Keratinocyte (primary cell): ENCODE measurements at regions not wholly inside any gene's neighbourhood (a gene's known extent, or its start where the extent isn't known, plus 50 kb on each side); places are given as distances from the start of the nearest gene placed in this dataset.

Source experiments
- DNase-seq: peaks from one replicate; pipeline ENCODE4 v3.0.0-alpha.2; 2011; ENCODE audit warnings: low read depth, missing footprints, low spot score
- FAIRE-seq: peaks from 2 replicates; lab custom pipeline; 2011; peaks lifted over from hg19 to GRCh38; lab: Jason Lieb, UNC
- H2AFZ ChIP-seq: 2 replicates; pipeline ENCODE4 v1.6.0; 2012; ENCODE audit warnings: low read length, control low read depth, inconsistent platforms; ENCODE audit not compliant: control insufficient read depth
- H3K27ac ChIP-seq: 2 replicates; pipeline ENCODE4 v1.5.1; 2011; ENCODE audit warnings: low read length; ENCODE audit not compliant: control insufficient read depth, insufficient read depth
- H3K27me3 ChIP-seq: 3 replicates; pipeline ENCODE4 v1.6.0; 2011; ENCODE audit warnings: low read length; ENCODE audit not compliant: control insufficient read depth, insufficient read depth; ENCODE audit errors: extremely low read depth
- H3K36me3 ChIP-seq, 2 experiments: 2 replicates in 1 of 2; 3 replicates in 1 of 2; pipeline ENCODE4 v1.5.1; 2011; ENCODE audit warnings: low read length in 2 of 2, mild to moderate bottlenecking in 1 of 2; ENCODE audit not compliant: control insufficient read depth in 2 of 2, insufficient read depth in 2 of 2; ENCODE audit errors: extremely low read depth in 1 of 2
- H3K4me1 ChIP-seq: 3 replicates; pipeline ENCODE4 v1.5.1; 2011; ENCODE audit warnings: low read length; ENCODE audit not compliant: control insufficient read depth, insufficient read depth; ENCODE audit errors: extremely low read depth
- H3K4me2 ChIP-seq: 3 replicates; pipeline ENCODE4 v1.6.0; 2011; ENCODE audit warnings: low read depth, low read length; ENCODE audit not compliant: control insufficient read depth, insufficient read depth; ENCODE audit errors: extremely low read depth
- H3K4me3 ChIP-seq, 3 experiments: fragments of 200-600 bp in 1 of 3; sonication (generic) in 1 of 3; 2 replicates in 2 of 3; 3 replicates in 1 of 3; pipeline ENCODE4 v1.5.1; 2011 to 2016; ENCODE audit warnings: low read length in 3 of 3, mild to moderate bottlenecking in 3 of 3, control low read depth in 2 of 3, inconsistent platforms in 1 of 3, low read depth in 1 of 3, mixed read lengths in 1 of 3, mixed run types in 1 of 3, moderate library complexity in 1 of 3; ENCODE audit not compliant: control insufficient read depth in 2 of 3, insufficient read depth in 2 of 3; ENCODE audit errors: extremely low read depth in 1 of 3
- H3K79me2 ChIP-seq: 2 replicates; pipeline ENCODE4 v1.6.0; 2012; ENCODE audit warnings: low read length; ENCODE audit not compliant: control insufficient read depth, insufficient read depth
- H3K9ac ChIP-seq: 3 replicates; pipeline ENCODE4 v1.6.0; 2011; ENCODE audit warnings: low read length; ENCODE audit not compliant: control insufficient read depth, insufficient read depth; ENCODE audit errors: extremely low read depth
- H3K9me1 ChIP-seq: 3 replicates; pipeline ENCODE4 v1.6.0; 2011; ENCODE audit warnings: low read length; ENCODE audit not compliant: control insufficient read depth, insufficient read depth; ENCODE audit errors: extremely low read depth
- H3K9me3 ChIP-seq: 2 replicates; pipeline ENCODE4 v1.5.1; 2012; ENCODE audit warnings: low read depth, low read length; ENCODE audit not compliant: control insufficient read depth
- H4K20me1 ChIP-seq: 3 replicates; pipeline ENCODE4 v1.6.0; 2011; ENCODE audit warnings: low read length; ENCODE audit not compliant: control insufficient read depth, insufficient read depth; ENCODE audit errors: extremely low read depth
- EZH2 ChIP-seq: IDR thresholded peaks from one replicate; pipeline ENCODE4 v1.6.1; 2012; ENCODE audit warnings: inconsistent platforms, mild to moderate bottlenecking, low read length, moderate library complexity
- dilution Hi-C: fragments of 300-500 bp; cut with MboI; formaldehyde crosslinking; loops from one replicate; pipeline ENCODE4 v1.7.0; 2020; ENCODE audit warnings: low sequenced_read_pairs; ENCODE audit not compliant: extremely low pct_ligation_motif_present
- TF ChIP-seq, protein P1 (sequence below), 3 experiments: IDR thresholded peaks in 1 of 3; conservative IDR thresholded peaks in 1 of 3; optimal IDR thresholded peaks in 1 of 3; 2 replicates in 2 of 3; 3 replicates in 1 of 3; pipeline versions ENCODE3 to v1.5.1; 2011; ENCODE audit warnings: low read length in 3 of 3, mild to moderate bottlenecking in 3 of 3, moderate library complexity in 2 of 3, control low read depth in 1 of 3, inconsistent platforms in 1 of 3; ENCODE audit not compliant: insufficient read depth in 2 of 3; ENCODE audit errors: extremely low read depth in 1 of 3

DNA sequence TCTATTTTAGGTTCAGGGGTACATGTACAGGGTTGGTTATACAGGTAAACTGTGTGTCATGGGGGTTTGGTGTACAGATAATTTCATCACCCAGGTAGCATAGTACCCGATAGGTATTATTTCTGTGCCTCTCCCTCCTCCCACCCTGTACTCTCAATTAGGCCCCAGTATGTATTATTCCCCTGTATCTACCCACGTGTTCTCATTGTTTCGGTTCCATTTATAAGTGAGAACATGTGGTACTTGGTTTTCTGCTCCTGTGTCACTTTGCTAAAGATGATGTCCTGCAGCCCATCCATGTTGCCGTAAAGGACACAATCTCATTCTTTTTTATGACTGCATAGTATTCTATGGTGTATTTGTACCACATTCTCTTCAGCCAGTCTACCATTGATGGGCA is 96.8 kb upstream of the SLC24A2 start:
- Histone ChIP-seq H2AFZ (no peak overlapping the region), H3K27ac (no peak overlapping the region), H3K4me1 (no peaks in the 10 kb centered on the region), H3K36me3 (no peaks in the 10 kb centered on the region), H3K4me3 (no peak overlapping the region), H3K27me3 (peaks cover 3% of the 10 kb centered on the region), H3K79me2 (no peaks in the 10 kb centered on the region), H3K9me1 (no peaks in the 10 kb centered on the region), H3K9me3 (no peaks in the 10 kb centered on the region), H4K20me1 (no peaks in the 10 kb centered on the region), H3K4me2 (no peak overlapping the region), H3K9ac (no peak overlapping the region)
- no peak for DNase-seq
- dilution Hi-C loops, result no loop called here
- TF ChIP-seq, protein P1, sequence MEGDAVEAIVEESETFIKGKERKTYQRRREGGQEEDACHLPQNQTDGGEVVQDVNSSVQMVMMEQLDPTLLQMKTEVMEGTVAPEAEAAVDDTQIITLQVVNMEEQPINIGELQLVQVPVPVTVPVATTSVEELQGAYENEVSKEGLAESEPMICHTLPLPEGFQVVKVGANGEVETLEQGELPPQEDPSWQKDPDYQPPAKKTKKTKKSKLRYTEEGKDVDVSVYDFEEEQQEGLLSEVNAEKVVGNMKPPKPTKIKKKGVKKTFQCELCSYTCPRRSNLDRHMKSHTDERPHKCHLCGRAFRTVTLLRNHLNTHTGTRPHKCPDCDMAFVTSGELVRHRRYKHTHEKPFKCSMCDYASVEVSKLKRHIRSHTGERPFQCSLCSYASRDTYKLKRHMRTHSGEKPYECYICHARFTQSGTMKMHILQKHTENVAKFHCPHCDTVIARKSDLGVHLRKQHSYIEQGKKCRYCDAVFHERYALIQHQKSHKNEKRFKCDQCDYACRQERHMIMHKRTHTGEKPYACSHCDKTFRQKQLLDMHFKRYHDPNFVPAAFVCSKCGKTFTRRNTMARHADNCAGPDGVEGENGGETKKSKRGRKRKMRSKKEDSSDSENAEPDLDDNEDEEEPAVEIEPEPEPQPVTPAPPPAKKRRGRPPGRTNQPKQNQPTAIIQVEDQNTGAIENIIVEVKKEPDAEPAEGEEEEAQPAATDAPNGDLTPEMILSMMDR (optimal IDR thresholded peaks at IDR 0.05 in 1 of 3, IDR thresholded peaks at IDR 0.05 in 1 of 3, conservative IDR thresholded peaks at IDR 0.05 in 1 of 3; ENCODE audit: extremely low read depth in 1 of 3, insufficient read depth in 2 of 3, low read length in 3 of 3), result no peak
- no peak for TF ChIP-seq EZH2
- no peak for FAIRE-seq

DNA sequence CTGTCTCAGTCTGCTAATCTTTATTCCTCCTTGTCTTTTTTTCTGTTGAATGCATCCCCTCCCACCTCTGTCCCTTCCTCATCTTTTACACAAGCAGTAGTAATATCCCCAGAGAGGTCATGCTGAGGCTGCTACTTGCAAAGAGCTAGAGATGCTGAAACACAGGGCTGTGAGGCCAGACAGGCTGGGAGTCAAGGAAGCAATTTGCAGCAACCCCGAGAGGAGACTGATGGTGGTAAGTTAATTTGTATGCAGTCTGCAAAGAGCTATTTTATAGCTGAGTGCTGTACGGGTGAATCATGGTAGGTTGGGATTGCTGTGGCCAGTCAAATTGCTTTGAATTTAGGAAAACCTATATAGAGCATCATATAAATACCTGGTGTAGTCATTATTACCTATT is 90.2 kb upstream of the SLC24A2 start:
- DNase-seq (no peak), FAIRE-seq (no peak)
- Histone ChIP-seq H3K4me1 (no peaks in the 10 kb centered on the region), H3K4me2 (no peak overlapping the region), H2AFZ (no peak overlapping the region), H3K36me3 (no peaks in the 10 kb centered on the region), H3K27ac (no peak overlapping the region), H3K27me3 (no peaks in the 10 kb centered on the region), H3K9ac (no peak overlapping the region), H3K4me3 (no peak overlapping the region), H4K20me1 (no peaks in the 10 kb centered on the region), H3K9me3 (no peaks in the 10 kb centered on the region), H3K79me2 (no peaks in the 10 kb centered on the region), H3K9me1 (no peaks in the 10 kb centered on the region)
- dilution Hi-C loops, result no loop called here
- TF ChIP-seq, protein P1 (optimal IDR thresholded peaks at IDR 0.05 in 1 of 3, IDR thresholded peaks at IDR 0.05 in 1 of 3, conservative IDR thresholded peaks at IDR 0.05 in 1 of 3; ENCODE audit: extremely low read depth in 1 of 3, insufficient read depth in 2 of 3, low read length in 3 of 3), result no peak
- TF ChIP-seq EZH2, result no peak
